ENCODE measurements at regions not wholly inside any gene's neighbourhood (a gene's known extent, or its start where the extent isn't known, plus 50 kb on each side); places are given as distances from the start of the nearest gene placed in this dataset.

DNA sequence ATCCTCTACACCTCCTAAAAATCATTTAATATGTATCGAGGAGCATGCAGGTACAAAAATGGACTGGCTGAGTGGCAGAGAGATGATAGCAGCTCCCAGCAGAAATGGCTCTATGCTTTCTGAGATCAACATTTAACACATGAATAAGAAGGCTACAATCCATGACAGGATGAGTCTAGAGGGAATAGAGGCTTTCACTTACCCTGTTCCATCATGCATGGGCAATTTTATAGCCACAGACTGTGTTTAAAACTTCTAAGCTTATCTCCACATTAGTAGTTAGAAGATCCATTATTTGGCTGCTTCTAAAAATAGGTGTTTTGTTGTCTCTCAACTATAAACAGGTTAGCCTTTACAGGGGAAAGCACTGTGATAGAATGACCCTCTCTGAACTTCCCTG lies 149.1 kb upstream of the ARHGAP28 start:
- Histone ChIP-seq H4K8ac (ENCODE audit: extremely low read depth, insufficient read depth, low read length) (no peak overlapping the region), H2AFZ (ENCODE audit: low read length) (no peak overlapping the region), H3K4ac (replicated peaks; ENCODE audit: insufficient read length, low read depth, low read length) (no peak overlapping the region), H3K4me1 (replicated peaks in 1 of 4; ENCODE audit: control insufficient read depth in 3 of 4, insufficient read depth in 4 of 4, low read length in 3 of 4) (peaks cover 0 to 2% (median 0%) of the 10 kb centered on the region in 4 experiments; a peak in 1 of 7 replicates), H2BK20ac (ENCODE audit: low read length) (no peak overlapping the region), H3K27ac (ENCODE audit: low read depth, low read length) (no peak overlapping the region), H2BK15ac (ENCODE audit: low read length) (no peak overlapping the region), H4K91ac (replicated peaks; ENCODE audit: insufficient read length, low read length) (no peak overlapping the region), H4K5ac (ENCODE audit: insufficient read length, low read depth, low read length) (no peak overlapping the region), H3K9me3 (ENCODE audit: insufficient read depth in 2 of 2, low read depth in 1 of 2, low read length in 1 of 2) (no peaks in the 10 kb centered on the region), H3K27me3 (replicated peaks in 1 of 4; ENCODE audit: control insufficient read depth in 3 of 4, extremely low read depth in 1 of 4, insufficient read depth in 3 of 4, low read length in 3 of 4) (no peaks in the 10 kb centered on the region), H3K56ac (replicated peaks; ENCODE audit: insufficient read length, low read depth, low read length) (no peak overlapping the region), H3K4me2 (ENCODE audit: insufficient read depth in 1 of 2, low read depth in 2 of 2, low read length in 2 of 2) (no peak overlapping the region), H3K18ac (ENCODE audit: extremely low read depth, low read length) (no peak overlapping the region), H2BK12ac (ENCODE audit: low read depth, low read length) (no peak overlapping the region), H3K14ac (ENCODE audit: insufficient read length) (no peak overlapping the region), H3K4me3 (ENCODE audit: extremely low read depth in 1 of 4, insufficient read depth in 2 of 4, low read depth in 3 of 4, low read length in 4 of 4) (no peak overlapping the region), H3K9ac (replicated peaks in 1 of 4; ENCODE audit: extremely low read depth in 1 of 4, low read depth in 3 of 4, low read length in 3 of 4) (no peak overlapping the region), H3K23ac (ENCODE audit: insufficient read length) (no peak overlapping the region), H2BK120ac (replicated peaks; ENCODE audit: low read depth, low read length) (no peak overlapping the region), H2BK5ac (ENCODE audit: low read depth, low read length) (no peak overlapping the region), H3K79me1 (ENCODE audit: low read depth, low read length) (no peaks in the 10 kb centered on the region), H4K20me1 (replicated peaks in 1 of 2; ENCODE audit: control insufficient read depth in 1 of 2, insufficient read depth in 2 of 2, low read length in 2 of 2) (no peaks in the 10 kb centered on the region), H3K23me2 (ENCODE audit: low read depth, low read length) (peaks cover 1% of the 10 kb centered on the region; the same call in 1 of the 2 replicates), H3K36me3 (ENCODE audit: control insufficient read depth in 2 of 4, insufficient read depth in 4 of 4, low read length in 3 of 4) (no peaks in the 10 kb centered on the region), H3K79me2 (ENCODE audit: control insufficient read depth in 1 of 2, insufficient read depth in 2 of 2, low read length in 2 of 2) (no peaks in the 10 kb centered on the region), H2AK5ac (ENCODE audit: low read depth, low read length) (no peak overlapping the region)
- WGBS, 2 experiments (ENCODE audit: extremely low coverage in 1 of 2, insufficient coverage in 1 of 2, insufficient read length in 1 of 2, insufficient replicate concordance in 2 of 2, low coverage in 1 of 2, low lambda C conversion rate in 2 of 2, missing lambda C conversion rate in 1 of 2), result 83% methylated on average over 1 of the region's 1 CpG; no CpG with 5 or more reads in 1 of the 2 experiments
- TF ChIP-seq MAFK (IDR thresholded peaks at IDR 0.05; ENCODE audit: low read depth, low read length) (no peak), SP4 (IDR thresholded peaks at IDR 0.05; ENCODE audit: low read length) (no peak), SRF (IDR thresholded peaks at IDR 0.05; ENCODE audit: low read depth, low read length) (no peak)
- POLR2A ChIA-PET (ENCODE audit: partially characterized antibody), result no interaction called here
- FAIRE-seq (no peak), DNase-seq (ENCODE audit: low read depth in 1 of 2, low spot score in 2 of 2) (no peak)
- CTCF ChIA-PET (ENCODE audit: partially characterized antibody), result interaction anchor here (1.0 kb wide), 1 partner anchor 24 kb away, joined by 6 read pairs; no protein-coding TSS in a partner anchor
